K562 (cell line): ENCODE measurements at regions not wholly inside any gene's neighbourhood (a gene's known extent, or its start where the extent isn't known, plus 50 kb on each side); places are given as distances from the start of the nearest gene placed in this dataset.

ENCODE experiments used
- ATAC-seq: fragments of 200-7000 bp; cut with Tn5 transposase; 3 replicates; pipeline ENCODE4 v1.9.1; 2020; ENCODE audit warnings: moderate library complexity
- BruUV-seq: library from RNA; stranded (reverse); fragments of 400-500 nt; replicated peaks from 2 replicates; lab custom pipeline; 2021; lab: Mats Ljungman, UMichigan
- CTCF ChIA-PET: fragments of 300-600 bp; formaldehyde crosslinking; extraction: SDS; loops from one replicate; lab custom pipeline; 2021; ENCODE audit warnings: low intra/inter-chr PET ratio; lab: Yijun Ruan, JAX
- POLR2A ChIA-PET: fragments of 300-600, 350-650 bp; sonication (Branson Sonifier 250); formaldehyde crosslinking; extraction: SDS; loops from one replicate; lab custom pipeline; 2021; ENCODE audit warnings: antibody characterized with exemption, inconsistent platforms; lab: Yijun Ruan, JAX
- DNase-seq, 4 experiments: peaks; one replicate each; pipeline versions ENCODE4 v3.0.0 to v3.0.0-alpha.2; 2011 to 2018; ENCODE audit warnings: low spot score in 3 of 4, mixed read lengths in 3 of 4; ENCODE audit errors: extremely low read depth in 1 of 4
- FAIRE-seq: peaks from 2 replicates; lab custom pipeline; 2011; peaks lifted over from hg19 to GRCh38; lab: Jason Lieb, UNC
- H2AFZ ChIP-seq: 2 replicates; pipeline ENCODE4 v1.6.0; 2011; ENCODE audit warnings: low read depth, low read length, control low read depth, inconsistent platforms
- H3K27ac ChIP-seq: fragments of 200-600 bp; 3 replicates; pipeline ENCODE4 v1.8.0; 2011; ENCODE audit warnings: low read depth, mild to moderate bottlenecking, control low read depth, inconsistent platforms, low read length, moderate library complexity, mixed read lengths; ENCODE audit errors: extremely low read depth
- H3K27me3 ChIP-seq, 2 experiments: fragments of 300-600 bp in 1 of 2; 2 replicates in 1 of 2; 3 replicates in 1 of 2; pipeline versions ENCODE4 v1.6.0 to v1.8.0; 2011; ENCODE audit warnings: inconsistent platforms in 2 of 2, low read length in 2 of 2, mild to moderate bottlenecking in 1 of 2, mixed read lengths in 1 of 2, moderate library complexity in 1 of 2; ENCODE audit not compliant: control insufficient read depth in 2 of 2, insufficient read depth in 2 of 2
- H3K36me3 ChIP-seq: fragments of 300-600 bp; 3 replicates; pipeline ENCODE4 v1.8.0; 2011; ENCODE audit warnings: mild to moderate bottlenecking, low read length, inconsistent platforms; ENCODE audit not compliant: control insufficient read depth, insufficient read depth
- H3K4me1 ChIP-seq, 2 experiments: fragments of 200-600 bp in 1 of 2; replicated peaks in 1 of 2; 2 replicates in 1 of 2; 3 replicates in 1 of 2; pipeline versions ENCODE4 v1.5.1 to v1.8.0; 2011; ENCODE audit warnings: inconsistent platforms in 2 of 2, low read length in 2 of 2, mild to moderate bottlenecking in 1 of 2, mixed read lengths in 1 of 2, moderate library complexity in 1 of 2; ENCODE audit not compliant: control insufficient read depth in 2 of 2, insufficient read depth in 2 of 2
- H3K4me2 ChIP-seq: 2 replicates; pipeline ENCODE4 v1.6.1; 2011; ENCODE audit warnings: low read length, control low read depth, inconsistent platforms, mixed read lengths; ENCODE audit not compliant: insufficient read depth
- H3K4me3 ChIP-seq: fragments of 200-600 bp; sonication (generic), shearing (Covaris generic); 2 replicates; pipeline ENCODE4 v1.5.1; 2016; ENCODE audit warnings: control low read depth, inconsistent platforms
- H3K79me2 ChIP-seq: fragments of 200-600 bp; 3 replicates; pipeline ENCODE4 v1.8.0; 2011; ENCODE audit warnings: low read length, inconsistent platforms; ENCODE audit not compliant: control insufficient read depth, insufficient read depth
- H3K9ac ChIP-seq, 2 experiments: 2 replicates each; pipeline versions ENCODE4 v1.6.0 to v1.6.1; 2011; ENCODE audit warnings: low read depth in 2 of 2, low read length in 2 of 2, control low read depth in 1 of 2, inconsistent platforms in 1 of 2, mild to moderate bottlenecking in 1 of 2, mixed read lengths in 1 of 2; ENCODE audit not compliant: insufficient read depth in 1 of 2
- H3K9me1 ChIP-seq: one replicate; pipeline ENCODE4 v1.6.0; 2011; ENCODE audit warnings: inconsistent platforms, mild to moderate bottlenecking, low read length, moderate library complexity; ENCODE audit not compliant: control insufficient read depth, insufficient read depth
- H3K9me3 ChIP-seq: replicated peaks from 2 replicates; pipeline ENCODE4 v1.5.1; 2011; ENCODE audit warnings: low read depth, low read length, inconsistent platforms; ENCODE audit not compliant: control insufficient read depth, insufficient read depth
- H4K20me1 ChIP-seq: replicated peaks from 2 replicates; pipeline ENCODE4 v1.6.1; 2011; ENCODE audit warnings: low read length, inconsistent platforms, mixed read lengths; ENCODE audit not compliant: control insufficient read depth, insufficient read depth
- CCAR2 ChIP-seq: fragments of 200-400 bp; formaldehyde crosslinking; IDR thresholded peaks from 2 replicates; pipeline ENCODE4 v1.6.1; 2017; ENCODE audit warnings: mild to moderate bottlenecking, low read depth, low read length
- MEF2D ChIP-seq: conservative IDR thresholded peaks from 2 replicates; pipeline ENCODE4 v1.6.1; 2016; ENCODE audit warnings: low read depth, missing genetic modification characterization, missing compliant biosample characterization
- SPI1 ChIP-seq: IDR thresholded peaks from 2 replicates; pipeline ENCODE4 v1.6.1; 2011; ENCODE audit warnings: low read depth, low read length, control low read depth, borderline replicate concordance
- TCF3 ChIP-seq: sonication (generic); formaldehyde crosslinking; IDR thresholded peaks from 2 replicates; pipeline ENCODE4 v1.4.0; 2020; ENCODE audit warnings: mild to moderate bottlenecking, missing genetic modification reagents
- ZNF274 ChIP-seq: IDR thresholded peaks from 2 replicates; pipeline ENCODE4 v1.6.1; 2011; ENCODE audit warnings: low read depth, mild to moderate bottlenecking, low read length, moderate library complexity, borderline replicate concordance
- WGBS: fragments of 100-300 bp; shearing (Covaris generic); methylation state at CpG from one replicate; pipeline ENCODE4 v1.1.6; 2016; ENCODE audit warnings: low coverage, mixed read lengths; ENCODE audit not compliant: insufficient coverage; ENCODE audit errors: missing lambda C conversion rate; 5-methylcytosine and 5-hydroxymethylcytosine counted together
- in situ Hi-C: fragments of 300-500 bp; cut with MboI; formaldehyde crosslinking; loops from 4 replicates; pipeline ENCODE4 v1.15.0; 2018; ENCODE audit warnings: inconsistent platforms, mixed read lengths
- intact Hi-C: fragments of 100-400 bp; cut with micrococcal nuclease; formaldehyde crosslinking; loops from 2 replicates; pipeline ENCODE4 v1.14.2; 2022
- TF ChIP-seq, protein P1 (sequence below): sonication (generic); formaldehyde crosslinking; IDR thresholded peaks from 2 replicates; pipeline ENCODE4 v1.8.1; 2023; ENCODE audit warnings: mild to moderate bottlenecking, missing genetic modification reagents
- TF ChIP-seq, protein P2 (sequence below): fragments of 250-450 bp; sonication (Bioruptor Pico); IDR thresholded peaks from 2 replicates; pipeline ENCODE4 v1.8.0; 2021; ENCODE audit warnings: borderline replicate concordance, mild to moderate bottlenecking, moderate library complexity; ENCODE audit not compliant: poor library complexity, severe bottlenecking

DNA sequence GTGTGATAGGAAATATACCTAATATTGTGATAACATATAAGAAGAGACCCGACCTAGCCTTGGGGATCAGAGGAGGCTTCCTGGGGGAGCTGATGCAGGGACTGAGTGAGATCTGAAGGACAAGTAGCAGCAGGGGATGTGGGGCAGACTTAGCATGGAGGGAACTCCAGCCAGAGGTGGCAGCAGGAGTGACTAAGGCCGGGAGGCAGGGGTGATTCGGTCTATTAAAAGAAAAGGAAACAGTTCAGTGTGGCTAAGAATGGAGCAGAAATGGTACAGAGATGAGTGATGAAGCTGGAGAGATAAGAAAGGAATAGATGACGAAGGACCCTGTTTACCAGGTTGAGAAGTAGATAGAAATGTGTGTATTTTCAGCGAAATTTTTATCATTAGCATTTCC is 408.8 kb downstream of the ENC1 start:
- intact Hi-C loops = no loop called here
- Histone ChIP-seq H3K27me3 (peaks cover 0 to 2% of the 10 kb centered on the region in 2 experiments; a peak in 1 of 5 replicates), H3K27ac (no peak overlapping the region), H2AFZ (no peak overlapping the region), H3K79me2 (no peaks in the 10 kb centered on the region), H3K9me1 (no peaks in the 10 kb centered on the region), H3K9me3 (no peaks in the 10 kb centered on the region), H3K4me3 (no peak overlapping the region), H3K4me2 (no peak overlapping the region), H3K36me3 (no peaks in the 10 kb centered on the region), H4K20me1 (no peaks in the 10 kb centered on the region), H3K9ac (no peak overlapping the region), H3K4me1 (no peaks in the 10 kb centered on the region)
- in situ Hi-C loops = no loop called here
- no TSS peak for BruUV-seq
- TF ChIP-seq, protein P1, sequence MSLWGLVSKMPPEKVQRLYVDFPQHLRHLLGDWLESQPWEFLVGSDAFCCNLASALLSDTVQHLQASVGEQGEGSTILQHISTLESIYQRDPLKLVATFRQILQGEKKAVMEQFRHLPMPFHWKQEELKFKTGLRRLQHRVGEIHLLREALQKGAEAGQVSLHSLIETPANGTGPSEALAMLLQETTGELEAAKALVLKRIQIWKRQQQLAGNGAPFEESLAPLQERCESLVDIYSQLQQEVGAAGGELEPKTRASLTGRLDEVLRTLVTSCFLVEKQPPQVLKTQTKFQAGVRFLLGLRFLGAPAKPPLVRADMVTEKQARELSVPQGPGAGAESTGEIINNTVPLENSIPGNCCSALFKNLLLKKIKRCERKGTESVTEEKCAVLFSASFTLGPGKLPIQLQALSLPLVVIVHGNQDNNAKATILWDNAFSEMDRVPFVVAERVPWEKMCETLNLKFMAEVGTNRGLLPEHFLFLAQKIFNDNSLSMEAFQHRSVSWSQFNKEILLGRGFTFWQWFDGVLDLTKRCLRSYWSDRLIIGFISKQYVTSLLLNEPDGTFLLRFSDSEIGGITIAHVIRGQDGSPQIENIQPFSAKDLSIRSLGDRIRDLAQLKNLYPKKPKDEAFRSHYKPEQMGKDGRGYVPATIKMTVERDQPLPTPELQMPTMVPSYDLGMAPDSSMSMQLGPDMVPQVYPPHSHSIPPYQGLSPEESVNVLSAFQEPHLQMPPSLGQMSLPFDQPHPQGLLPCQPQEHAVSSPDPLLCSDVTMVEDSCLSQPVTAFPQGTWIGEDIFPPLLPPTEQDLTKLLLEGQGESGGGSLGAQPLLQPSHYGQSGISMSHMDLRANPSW (CRISPR knock-in tag) = no peak
- no peak for TF ChIP-seq ZNF274
- TF ChIP-seq, protein P2, sequence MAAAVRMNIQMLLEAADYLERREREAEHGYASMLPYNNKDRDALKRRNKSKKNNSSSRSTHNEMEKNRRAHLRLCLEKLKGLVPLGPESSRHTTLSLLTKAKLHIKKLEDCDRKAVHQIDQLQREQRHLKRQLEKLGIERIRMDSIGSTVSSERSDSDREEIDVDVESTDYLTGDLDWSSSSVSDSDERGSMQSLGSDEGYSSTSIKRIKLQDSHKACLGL = no peak
- TF ChIP-seq SPI1 = no peak
- TF ChIP-seq TCF3 = no peak
- no peak for TF ChIP-seq MEF2D (tag)
- no peak for TF ChIP-seq CCAR2
- ChIA-PET POLR2A (no interaction called here), CTCF (no interaction called here)
- no peak for ATAC-seq
- 0% methylated on average over 5 of the region's 5 CpGs for WGBS
- FAIRE-seq = no peak
- DNase-seq = no peak
